Activated B cell treated with CpG ODN at 0.5 μM for 24 hours (primary cell): ENCODE measurements at regions not wholly inside any gene's neighbourhood (a gene's known extent, or its start where the extent isn't known, plus 50 kb on each side); places are given as distances from the start of the nearest gene placed in this dataset.

Source experiments
- ATAC-seq: fragments of 200-7000 bp; cut with Tn5 transposase; one replicate; pipeline ENCODE4 v1.10.0; 2021; ENCODE audit warnings: low read depth, mild to moderate bottlenecking, moderate library complexity
- CTCF ChIA-PET: fragments of 350-600 bp; sonication (Branson Sonifier 250); formaldehyde crosslinking; loops from one replicate; lab custom pipeline; 2021; ENCODE audit warnings: antibody characterized with exemption; lab: Charles Lee
- POLR2A ChIA-PET: fragments of 350-600 bp; sonication (Branson Sonifier 250); formaldehyde crosslinking; loops from one replicate; lab custom pipeline; 2021; ENCODE audit warnings: antibody characterized with exemption; lab: Charles Lee
- DNase-seq: peaks from one replicate; pipeline ENCODE4 v3.0.0; 2022
- H3K27ac Mint-ChIP-seq: one replicate; pipeline ENCODE4 v1.8.0; 2020; ENCODE audit warnings: mixed read lengths
- H3K27me3 Mint-ChIP-seq: one replicate; pipeline ENCODE4 v1.8.0; 2021; ENCODE audit warnings: mixed read lengths
- H3K36me3 Mint-ChIP-seq: one replicate; pipeline ENCODE4 v1.8.0; 2021; ENCODE audit warnings: low read depth, mixed read lengths
- H3K4me1 Mint-ChIP-seq: one replicate; pipeline ENCODE4 v1.8.0; 2021; ENCODE audit warnings: mixed read lengths
- H3K4me3 Mint-ChIP-seq: one replicate; pipeline ENCODE4 v1.8.0; 2020; ENCODE audit warnings: mild to moderate bottlenecking, mixed read lengths
- H3K9me3 Mint-ChIP-seq: one replicate; pipeline ENCODE4 v1.8.0; 2020; ENCODE audit warnings: mixed read lengths
- CTCF ChIP-seq: fragments of 200-600 bp; IDR thresholded peaks from one replicate; pipeline ENCODE4 v1.8.0; 2022; ENCODE audit warnings: antibody characterized with exemption, mild to moderate bottlenecking
- intact Hi-C: fragments of 100-400 bp; cut with micrococcal nuclease; formaldehyde crosslinking; loops from one replicate; pipeline ENCODE4 v1.15.1; 2024

GRCh38 chr22:47783433-47784366 is 1021.2 kb downstream of the TBC1D22A start:
- H3K27ac Mint-ChIP-seq, result no peak overlapping the region
- H3K4me3 Mint-ChIP-seq, result no peak overlapping the region
- intact Hi-C loops, result no loop called here
- peaks cover 23% of the 10 kb centered on the region for H3K27me3 Mint-ChIP-seq
- H3K4me1 Mint-ChIP-seq, result no peaks in the 10 kb centered on the region
- no peaks in the 10 kb centered on the region for H3K36me3 Mint-ChIP-seq
- H3K9me3 Mint-ChIP-seq, result peaks cover 8% of the 10 kb centered on the region
- ChIA-PET POLR2A (no interaction called here), CTCF (no interaction called here)
- no peak for TF ChIP-seq CTCF
- DNase-seq, result no peak
- no peak for ATAC-seq

- ATAC-seq, result no peak
- Mint-ChIP-seq H3K4me3 (no peak overlapping the region), H3K27ac (no peak overlapping the region), H3K36me3 (no peaks in the 10 kb centered on the region), H3K27me3 (peaks cover 11% of the 10 kb centered on the region), H3K4me1 (no peaks in the 10 kb centered on the region), H3K9me3 (peaks cover 8% of the 10 kb centered on the region)
- CTCF ChIA-PET, result no interaction called here
- intact Hi-C loops, result no loop called here
- POLR2A ChIA-PET, result no interaction called here
- TF ChIP-seq CTCF, result no peak
- no peak for DNase-seq
These were observed 1020.1 kb downstream of the TBC1D22A start for GRCh38 chr22:47782328-47783075.

- CTCF ChIA-PET, result no interaction called here
- no peak for ATAC-seq
These were observed 1019.1 kb downstream of the TBC1D22A start for GRCh38 chr22:47781427-47782111.

GRCh38 chr22:47781024-47781423 is 1018.6 kb downstream of the TBC1D22A start:
- Mint-ChIP-seq H3K4me3 (no peak overlapping the region), H3K9me3 (peaks cover 7% of the 10 kb centered on the region), H3K27ac (no peak overlapping the region), H3K27me3 (peaks cover 10% of the 10 kb centered on the region), H3K36me3 (no peaks in the 10 kb centered on the region), H3K4me1 (no peaks in the 10 kb centered on the region)
- ChIA-PET POLR2A (no interaction called here), CTCF (no interaction called here)
- intact Hi-C loops, result no loop called here
- ATAC-seq (no peak), DNase-seq (no peak)
- TF ChIP-seq CTCF, result no peak

More at GRCh38 chr22:47781427-47782111, 1019.1 kb downstream of the TBC1D22A start:
- DNase-seq, result no peak
- peaks cover 11% of the 10 kb centered on the region for H3K27me3 Mint-ChIP-seq
- H3K4me1 Mint-ChIP-seq, result no peaks in the 10 kb centered on the region
- POLR2A ChIA-PET, result no interaction called here
- H3K36me3 Mint-ChIP-seq, result no peaks in the 10 kb centered on the region
- TF ChIP-seq CTCF, result no peak
- no peak overlapping the region for H3K4me3 Mint-ChIP-seq
- intact Hi-C loops, result no loop called here
- no peak overlapping the region for H3K27ac Mint-ChIP-seq
- peaks cover 8% of the 10 kb centered on the region for H3K9me3 Mint-ChIP-seq
